SK-N-SH treated with all-trans-retinoic acid at 6 μM for 48 hours (cell line): ENCODE measurements at regions not wholly inside any gene's neighbourhood (a gene's known extent, or its start where the extent isn't known, plus 50 kb on each side); places are given as distances from the start of the nearest gene placed in this dataset.

Experiments used
- ATAC-seq: fragments of 200-7000 bp; cut with Tn5 transposase; 3 replicates; pipeline ENCODE4 v1.9.1; 2020; ENCODE audit warnings: mild to moderate bottlenecking, moderate library complexity
- ARNTL ChIP-seq: fragments of 450-650 bp; formaldehyde crosslinking; IDR thresholded peaks from 2 replicates; pipeline ENCODE4 v1.5.0; 2020; ENCODE audit warnings: low read depth, mild to moderate bottlenecking, moderate library complexity, borderline replicate concordance
- BACH2 ChIP-seq: fragments of 250-450 bp; sonication (Bioruptor Pico); IDR thresholded peaks from 2 replicates; pipeline ENCODE4 v1.9.0; 2021; ENCODE audit warnings: mild to moderate bottlenecking, borderline replicate concordance
- CREB5 ChIP-seq: fragments of 250-450 bp; sonication (Bioruptor Pico); IDR thresholded peaks from 2 replicates; pipeline ENCODE4 v1.5.1; 2020; ENCODE audit warnings: low read depth, mild to moderate bottlenecking, moderate library complexity
- CSDC2 ChIP-seq: fragments of 250-450 bp; sonication (Bioruptor Pico); IDR thresholded peaks from 2 replicates; pipeline ENCODE4 v1.5.0; 2020; ENCODE audit warnings: mild to moderate bottlenecking, moderate library complexity
- CSRNP3 ChIP-seq: fragments of 250-450 bp; sonication (Bioruptor Pico); IDR thresholded peaks from 2 replicates; pipeline ENCODE4 v1.5.1; 2021; ENCODE audit warnings: mild to moderate bottlenecking, moderate library complexity
- ESRRG ChIP-seq: fragments of 250-450 bp; sonication (Bioruptor Pico); IDR thresholded peaks from 2 replicates; pipeline ENCODE4 v1.6.1; 2021; ENCODE audit warnings: mild to moderate bottlenecking
- GLIS3 ChIP-seq: fragments of 250-450 bp; sonication (Bioruptor Pico); IDR thresholded peaks from 2 replicates; pipeline ENCODE4 v1.5.0; 2020; ENCODE audit warnings: mild to moderate bottlenecking, moderate library complexity
- ISL1 ChIP-seq: fragments of 250-450 bp; sonication (Bioruptor Pico); IDR thresholded peaks from 2 replicates; pipeline ENCODE4 v2.1.2; 2022; ENCODE audit warnings: mild to moderate bottlenecking, moderate library complexity
- OSR1 ChIP-seq: fragments of 250-450 bp; sonication (Bioruptor Pico); IDR thresholded peaks from 2 replicates; pipeline ENCODE4 v1.8.0; 2022; ENCODE audit warnings: moderate library complexity, mild to moderate bottlenecking, inconsistent platforms
- PATZ1 ChIP-seq: fragments of 250-450 bp; sonication (Bioruptor Pico); IDR thresholded peaks from 2 replicates; pipeline ENCODE4 v1.8.0; 2020; ENCODE audit warnings: mild to moderate bottlenecking, moderate library complexity, borderline replicate concordance
- PPARA ChIP-seq: fragments of 250-450 bp; sonication (Bioruptor Pico); IDR thresholded peaks from 2 replicates; pipeline ENCODE4 v1.5.0; 2020; ENCODE audit warnings: mild to moderate bottlenecking, borderline replicate concordance
- RARB ChIP-seq: fragments of 250-450 bp; sonication (Bioruptor Pico); IDR thresholded peaks from 2 replicates; pipeline ENCODE4 v1.8.0; 2021; ENCODE audit warnings: mild to moderate bottlenecking, moderate library complexity
- SNAI2 ChIP-seq: fragments of 250-450 bp; sonication (Bioruptor Pico); IDR thresholded peaks from 2 replicates; pipeline ENCODE4 v1.5.0; 2020; ENCODE audit warnings: mild to moderate bottlenecking, moderate library complexity
- TCF4 ChIP-seq: fragments of 250-450 bp; sonication (Bioruptor Pico); IDR thresholded peaks from 2 replicates; pipeline ENCODE4 v1.8.0; 2021; ENCODE audit warnings: mild to moderate bottlenecking, moderate library complexity, borderline replicate concordance
- TOX ChIP-seq: fragments of 250-450 bp; sonication (Bioruptor Pico); IDR thresholded peaks from 2 replicates; pipeline ENCODE4 v1.8.0; 2021; ENCODE audit warnings: mild to moderate bottlenecking, moderate library complexity, borderline replicate concordance
- ZC3H10 ChIP-seq: fragments of 250-450 bp; sonication (Bioruptor Pico); IDR thresholded peaks from 2 replicates; pipeline ENCODE4 v1.5.1; 2021; ENCODE audit warnings: mild to moderate bottlenecking, moderate library complexity
- ZFP3 ChIP-seq: fragments of 250-450 bp; sonication (Bioruptor Pico); IDR thresholded peaks from 2 replicates; pipeline ENCODE4 v1.5.0; 2020; ENCODE audit warnings: mild to moderate bottlenecking, moderate library complexity
- ZFP30 ChIP-seq: fragments of 450-650 bp; formaldehyde crosslinking; IDR thresholded peaks from 2 replicates; pipeline ENCODE4 v1.5.0; 2022; ENCODE audit warnings: mild to moderate bottlenecking, moderate library complexity
- ZNF565 ChIP-seq: fragments of 450-650 bp; formaldehyde crosslinking; conservative IDR thresholded peaks from 2 replicates; pipeline ENCODE4 v1.5.0; 2020; ENCODE audit warnings: low read depth, mild to moderate bottlenecking, moderate library complexity
- ZNF70 ChIP-seq: fragments of 450-650 bp; formaldehyde crosslinking; IDR thresholded peaks from 2 replicates; pipeline ENCODE4 v1.5.0; 2020; ENCODE audit warnings: mild to moderate bottlenecking, moderate library complexity
- ZNF8 ChIP-seq: fragments of 450-650 bp; formaldehyde crosslinking; IDR thresholded peaks from 2 replicates; pipeline ENCODE4 v1.5.0; 2020; ENCODE audit warnings: mild to moderate bottlenecking, moderate library complexity
- TF ChIP-seq, protein P1 (sequence below): fragments of 250-450 bp; sonication (Bioruptor Pico); IDR thresholded peaks from 2 replicates; pipeline ENCODE4 v1.8.0; 2021; ENCODE audit warnings: low read depth, mild to moderate bottlenecking, moderate library complexity, borderline replicate concordance
- TF ChIP-seq, protein P2 (sequence below): fragments of 250-450 bp; sonication (Bioruptor Pico); IDR thresholded peaks from 2 replicates; pipeline ENCODE4 v1.5.0; 2020; ENCODE audit warnings: mild to moderate bottlenecking, moderate library complexity

DNA sequence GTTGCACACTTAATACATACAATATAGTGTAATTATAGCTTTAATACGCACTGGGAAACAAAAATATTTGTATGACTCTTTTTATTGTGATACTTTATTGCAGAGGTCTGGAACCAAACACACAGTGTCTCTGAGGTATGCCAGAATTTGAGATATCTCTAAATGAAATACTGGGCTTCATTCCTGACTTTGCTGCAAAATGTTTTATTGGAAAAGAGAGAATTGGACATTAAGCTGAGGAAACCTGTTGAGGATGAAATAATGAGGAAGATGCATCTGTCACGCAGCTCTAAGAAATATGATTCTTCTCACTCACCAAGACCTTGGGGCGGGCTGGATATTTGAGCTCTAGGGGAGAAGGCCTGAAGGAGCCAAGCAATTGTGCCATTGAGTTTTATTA, 242.1 kb downstream of the CPE start:
- no peak for TF ChIP-seq CREB5
- TF ChIP-seq PPARA (CRISPR knock-in tag): no peak
- TF ChIP-seq CSDC2 (CRISPR knock-in tag): no peak
- no peak for TF ChIP-seq ZC3H10 (CRISPR knock-in tag)
- no peak for TF ChIP-seq CSRNP3 (CRISPR knock-in tag)
- no peak for TF ChIP-seq ESRRG (CRISPR knock-in tag)
- no peak for TF ChIP-seq OSR1
- TF ChIP-seq TCF4: no peak
- TF ChIP-seq ZFP30 (CRISPR knock-in tag): no peak
- TF ChIP-seq ISL1 (CRISPR knock-in tag): no peak
- TF ChIP-seq PATZ1: no peak
- TF ChIP-seq GLIS3 (CRISPR knock-in tag): no peak
- TF ChIP-seq RARB: no peak
- TF ChIP-seq ZFP3: no peak
- no peak for TF ChIP-seq TOX
- no peak for TF ChIP-seq ZNF8 (CRISPR knock-in tag)
- TF ChIP-seq BACH2 (CRISPR knock-in tag): no peak
- TF ChIP-seq, all 23 proteins: peak for 0
- ATAC-seq: no peak

DNA sequence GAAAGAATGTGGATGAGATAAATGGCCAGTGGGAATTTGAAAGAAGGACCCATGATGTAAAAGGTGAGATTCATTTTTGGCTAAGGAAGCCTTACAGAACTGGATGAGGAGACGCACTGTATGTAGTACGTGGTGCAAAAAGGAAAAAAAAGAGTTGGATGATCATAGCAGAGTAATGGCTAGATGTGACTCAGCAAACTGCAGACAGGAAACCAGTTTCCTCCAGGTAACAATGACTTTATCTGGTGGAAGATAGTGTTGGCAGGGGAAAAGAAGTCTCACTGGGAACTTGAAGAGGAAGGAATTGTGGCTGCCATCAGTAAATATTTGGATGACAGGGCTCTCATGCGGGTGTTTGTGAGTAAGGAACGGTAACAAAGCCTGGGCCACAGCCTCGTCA, 243.2 kb downstream of the CPE start:
- no peak for ATAC-seq
- TF ChIP-seq ZNF565: no peak

DNA sequence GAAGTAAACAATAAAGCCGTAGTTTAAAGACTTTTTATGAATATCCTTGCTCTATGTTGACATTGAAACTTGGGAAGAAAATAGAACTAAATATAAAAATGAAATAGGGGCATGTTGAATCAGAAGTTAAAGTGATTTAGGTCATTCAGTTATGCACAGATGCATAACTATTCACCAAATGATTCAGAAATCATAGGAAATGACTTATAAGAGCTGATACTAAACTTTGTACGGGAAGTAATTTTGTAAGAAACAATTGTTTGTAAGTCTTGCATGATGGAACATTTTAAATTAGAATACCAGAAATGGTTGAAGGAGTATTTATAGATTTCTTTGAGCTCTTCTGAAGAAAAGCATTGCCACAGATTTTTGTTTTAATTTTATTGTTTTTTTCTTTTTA, 246.5 kb downstream of the CPE start:
- TF ChIP-seq RARB (no peak), OSR1 (no peak), CSRNP3 (CRISPR knock-in tag) (no peak), ZNF565 (no peak), TOX (no peak), ISL1 (CRISPR knock-in tag) (no peak), ZFP30 (CRISPR knock-in tag) (no peak), GLIS3 (CRISPR knock-in tag) (no peak), ESRRG (CRISPR knock-in tag) (no peak), SNAI2 (CRISPR knock-in tag) (no peak), TCF4 (no peak), CSDC2 (CRISPR knock-in tag) (no peak), ZFP3 (no peak), ZNF70 (no peak), ZNF8 (CRISPR knock-in tag) (no peak), ARNTL (no peak)
- TF ChIP-seq, protein P1, sequence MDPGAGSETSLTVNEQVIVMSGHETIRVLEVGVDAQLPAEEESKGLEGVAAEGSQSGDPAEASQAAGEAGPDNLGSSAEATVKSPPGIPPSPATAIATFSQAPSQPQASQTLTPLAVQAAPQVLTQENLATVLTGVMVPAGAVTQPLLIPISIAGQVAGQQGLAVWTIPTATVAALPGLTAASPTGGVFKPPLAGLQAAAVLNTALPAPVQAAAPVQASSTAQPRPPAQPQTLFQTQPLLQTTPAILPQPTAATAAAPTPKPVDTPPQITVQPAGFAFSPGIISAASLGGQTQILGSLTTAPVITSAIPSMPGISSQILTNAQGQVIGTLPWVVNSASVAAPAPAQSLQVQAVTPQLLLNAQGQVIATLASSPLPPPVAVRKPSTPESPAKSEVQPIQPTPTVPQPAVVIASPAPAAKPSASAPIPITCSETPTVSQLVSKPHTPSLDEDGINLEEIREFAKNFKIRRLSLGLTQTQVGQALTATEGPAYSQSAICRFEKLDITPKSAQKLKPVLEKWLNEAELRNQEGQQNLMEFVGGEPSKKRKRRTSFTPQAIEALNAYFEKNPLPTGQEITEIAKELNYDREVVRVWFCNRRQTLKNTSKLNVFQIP (CRISPR knock-in tag): no peak
- TF ChIP-seq, protein P2, sequence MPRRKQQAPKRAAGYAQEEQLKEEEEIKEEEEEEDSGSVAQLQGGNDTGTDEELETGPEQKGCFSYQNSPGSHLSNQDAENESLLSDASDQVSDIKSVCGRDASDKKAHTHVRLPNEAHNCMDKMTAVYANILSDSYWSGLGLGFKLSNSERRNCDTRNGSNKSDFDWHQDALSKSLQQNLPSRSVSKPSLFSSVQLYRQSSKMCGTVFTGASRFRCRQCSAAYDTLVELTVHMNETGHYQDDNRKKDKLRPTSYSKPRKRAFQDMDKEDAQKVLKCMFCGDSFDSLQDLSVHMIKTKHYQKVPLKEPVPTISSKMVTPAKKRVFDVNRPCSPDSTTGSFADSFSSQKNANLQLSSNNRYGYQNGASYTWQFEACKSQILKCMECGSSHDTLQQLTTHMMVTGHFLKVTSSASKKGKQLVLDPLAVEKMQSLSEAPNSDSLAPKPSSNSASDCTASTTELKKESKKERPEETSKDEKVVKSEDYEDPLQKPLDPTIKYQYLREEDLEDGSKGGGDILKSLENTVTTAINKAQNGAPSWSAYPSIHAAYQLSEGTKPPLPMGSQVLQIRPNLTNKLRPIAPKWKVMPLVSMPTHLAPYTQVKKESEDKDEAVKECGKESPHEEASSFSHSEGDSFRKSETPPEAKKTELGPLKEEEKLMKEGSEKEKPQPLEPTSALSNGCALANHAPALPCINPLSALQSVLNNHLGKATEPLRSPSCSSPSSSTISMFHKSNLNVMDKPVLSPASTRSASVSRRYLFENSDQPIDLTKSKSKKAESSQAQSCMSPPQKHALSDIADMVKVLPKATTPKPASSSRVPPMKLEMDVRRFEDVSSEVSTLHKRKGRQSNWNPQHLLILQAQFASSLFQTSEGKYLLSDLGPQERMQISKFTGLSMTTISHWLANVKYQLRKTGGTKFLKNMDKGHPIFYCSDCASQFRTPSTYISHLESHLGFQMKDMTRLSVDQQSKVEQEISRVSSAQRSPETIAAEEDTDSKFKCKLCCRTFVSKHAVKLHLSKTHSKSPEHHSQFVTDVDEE (CRISPR knock-in tag): no peak
- no peak for ATAC-seq
